ENCODE measurements at regions not wholly inside any gene's neighbourhood (a gene's known extent, or its start where the extent isn't known, plus 50 kb on each side); places are given as distances from the start of the nearest gene placed in this dataset.

- TF ChIP-seq POLR2A (IDR thresholded peaks at IDR 0.05) = no peak
- no peak for TF ChIP-seq CTCF (IDR thresholded peaks at IDR 0.05)
- intact Hi-C loops (cut with DNase I; ENCODE audit: low total_unique reads) = no loop called here
- no peak for DNase-seq (ENCODE audit: low spot score in 2 of 2)
- H3K4me3 ChIP-seq (ENCODE audit: low read depth, poor library complexity, severe bottlenecking) = no peak overlapping the region
- 73 to 84% methylated on average over 4 of the region's 4 CpGs for WGBS, 2 donors
Observed at GRCh38 chr11:134784568-134784967, 372.5 kb upstream of the B3GAT1 start.

- no peak overlapping the region for H3K4me3 ChIP-seq (ENCODE audit: low read depth, poor library complexity, severe bottlenecking)
- no peak for TF ChIP-seq POLR2A (IDR thresholded peaks at IDR 0.05)
- no peak for TF ChIP-seq CTCF (IDR thresholded peaks at IDR 0.05)
- no peak for DNase-seq (ENCODE audit: low spot score in 2 of 2)
- WGBS, 2 donors = 57 to 78% methylated on average over 2 of the region's 2 CpGs
- intact Hi-C loops (cut with DNase I; ENCODE audit: low total_unique reads) = no loop called here
Observed at GRCh38 chr11:134784046-134784445, 372.0 kb upstream of the B3GAT1 start.

- intact Hi-C loops (cut with DNase I; ENCODE audit: low total_unique reads) = no loop called here
- 33 to 34% methylated on average over 4 of the region's 4 CpGs for WGBS, 2 donors
- no peak for DNase-seq (ENCODE audit: low spot score in 2 of 2)
- H3K4me3 ChIP-seq (ENCODE audit: low read depth, poor library complexity, severe bottlenecking) = no peak overlapping the region
- no peak for TF ChIP-seq POLR2A (IDR thresholded peaks at IDR 0.05)
- TF ChIP-seq CTCF (IDR thresholded peaks at IDR 0.05) = no peak
Observed at GRCh38 chr11:134783234-134783633, 371.2 kb upstream of the B3GAT1 start.

- 58 to 60% methylated on average over 3 of the region's 3 CpGs for WGBS, 2 donors
Observed at GRCh38 chr11:134781380-134781866, 369.4 kb upstream of the B3GAT1 start.

GRCh38 chr11:134780486-134781147 lies 368.6 kb upstream of the B3GAT1 start:
- intact Hi-C loops (cut with DNase I; ENCODE audit: low total_unique reads) = no loop called here
- WGBS, 2 donors = 58 to 60% methylated on average over 4 of the region's 4 CpGs
- TF ChIP-seq CTCF (IDR thresholded peaks at IDR 0.05) (no peak), POLR2A (IDR thresholded peaks at IDR 0.05) (no peak)
- no peak overlapping the region for H3K4me3 ChIP-seq (ENCODE audit: low read depth, poor library complexity, severe bottlenecking)
- DNase-seq (ENCODE audit: low spot score in 2 of 2) = no peak

More at GRCh38 chr11:134781380-134781866, 369.4 kb upstream of the B3GAT1 start:
- TF ChIP-seq POLR2A (IDR thresholded peaks at IDR 0.05) (no peak), CTCF (IDR thresholded peaks at IDR 0.05) (no peak)
- no peak overlapping the region for H3K4me3 ChIP-seq (ENCODE audit: low read depth, poor library complexity, severe bottlenecking)
- DNase-seq (ENCODE audit: low spot score in 2 of 2) = no peak
- intact Hi-C loops (cut with DNase I; ENCODE audit: low total_unique reads) = no loop called here

- intact Hi-C loops (cut with DNase I; ENCODE audit: low total_unique reads) = no loop called here
- no peak overlapping the region for H3K4me3 ChIP-seq (ENCODE audit: low read depth, poor library complexity, severe bottlenecking)
- DNase-seq (ENCODE audit: low spot score in 2 of 2) = no peak
- TF ChIP-seq POLR2A (IDR thresholded peaks at IDR 0.05) = no peak
- no peak for TF ChIP-seq CTCF (IDR thresholded peaks at IDR 0.05)
- WGBS, 2 donors = 86% methylated on average over 4 of the region's 4 CpGs
Observed at GRCh38 chr11:134779179-134779578, 367.1 kb upstream of the B3GAT1 start.

All from lower leg skin (tissue), 4 donors.